Activated CD4-positive, alpha-beta T cell treated with anti-CD3 and anti-CD28 coated beads for 1 hour (primary cell): ENCODE measurements at regions not wholly inside any gene's neighbourhood (a gene's known extent, or its start where the extent isn't known, plus 50 kb on each side); places are given as distances from the start of the nearest gene placed in this dataset.
"Not testable (repeated sequence)": the region's sequence is repeated elsewhere in the genome, so short reads cannot be mapped to it uniquely, and the experiment has no call there.

Experiments used
- DNase-seq: peaks from one replicate; pipeline ENCODE4 v3.0.0-alpha.2; 2020

DNA sequence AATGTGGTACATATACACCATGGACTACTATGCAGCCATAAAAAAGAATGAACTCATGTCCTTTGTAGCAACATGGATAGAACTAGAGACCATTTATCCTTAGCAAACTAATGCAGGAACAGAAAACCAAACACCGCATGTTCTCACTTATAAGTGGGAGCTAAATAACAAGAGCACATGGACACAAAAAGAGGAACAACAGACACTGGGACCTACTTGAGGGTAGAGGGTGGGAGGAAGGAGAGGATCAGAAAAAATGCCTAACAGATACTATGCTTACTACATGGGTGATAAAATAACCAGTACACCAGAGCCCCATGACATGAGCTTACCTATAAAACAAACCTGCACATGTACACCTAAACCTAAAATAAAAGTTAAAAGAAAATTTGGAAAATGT is 82.0 kb upstream of the ADRB2 start:
- not testable (repeated sequence) for DNase-seq

DNA sequence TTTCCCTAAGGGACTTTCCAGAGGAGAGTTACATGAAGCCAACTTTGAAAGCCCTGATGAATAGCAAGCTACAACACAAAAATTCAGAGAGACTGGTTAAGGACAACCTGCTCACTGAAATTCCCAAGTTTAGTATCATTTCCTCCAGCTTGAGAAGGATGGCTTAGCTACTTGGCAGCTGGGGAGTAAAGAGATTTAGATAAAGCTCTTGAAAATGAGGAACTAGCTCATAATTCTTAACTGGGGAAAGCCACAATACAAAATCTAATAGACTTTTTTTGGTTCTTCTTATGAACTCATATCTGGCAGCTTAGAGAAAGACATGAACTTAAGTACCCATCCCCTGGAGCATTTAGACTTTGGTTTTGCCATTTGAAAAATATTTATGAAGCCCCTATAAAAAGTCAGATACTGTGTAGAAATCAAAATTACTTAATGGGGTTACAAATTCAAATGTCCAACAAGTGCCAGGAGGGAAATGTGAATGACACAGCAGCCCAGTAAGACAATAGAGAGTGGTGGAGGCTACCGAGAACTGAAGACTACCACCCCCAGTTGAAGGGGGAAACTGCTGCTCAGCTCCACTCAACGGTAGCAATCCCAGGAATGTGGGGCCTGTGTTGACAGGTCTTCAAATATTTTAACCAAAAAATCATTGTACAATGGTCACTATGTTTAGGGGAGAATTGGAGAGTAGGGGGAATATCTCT is 79.4 kb upstream of the ADRB2 start:
- no peak for DNase-seq

DNA sequence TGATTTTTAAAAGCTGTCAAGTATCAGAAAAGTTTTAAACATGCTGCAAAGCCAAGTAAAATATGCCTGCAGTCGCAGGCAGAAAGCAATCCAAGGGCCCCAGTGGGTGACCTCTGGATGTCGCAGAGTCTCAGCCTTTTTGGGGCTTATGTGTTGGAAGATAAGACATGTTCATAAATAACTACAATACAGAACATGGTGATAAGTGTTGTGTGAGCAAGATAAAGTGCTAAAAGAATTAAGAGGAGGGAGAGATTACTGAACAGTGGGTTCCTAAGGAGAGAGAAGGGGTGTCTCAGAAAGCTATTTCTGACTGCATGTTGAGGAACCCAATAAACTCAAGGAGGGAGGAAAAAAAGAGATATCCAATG is 78.9 kb upstream of the ADRB2 start:
- DNase-seq = no peak

DNA sequence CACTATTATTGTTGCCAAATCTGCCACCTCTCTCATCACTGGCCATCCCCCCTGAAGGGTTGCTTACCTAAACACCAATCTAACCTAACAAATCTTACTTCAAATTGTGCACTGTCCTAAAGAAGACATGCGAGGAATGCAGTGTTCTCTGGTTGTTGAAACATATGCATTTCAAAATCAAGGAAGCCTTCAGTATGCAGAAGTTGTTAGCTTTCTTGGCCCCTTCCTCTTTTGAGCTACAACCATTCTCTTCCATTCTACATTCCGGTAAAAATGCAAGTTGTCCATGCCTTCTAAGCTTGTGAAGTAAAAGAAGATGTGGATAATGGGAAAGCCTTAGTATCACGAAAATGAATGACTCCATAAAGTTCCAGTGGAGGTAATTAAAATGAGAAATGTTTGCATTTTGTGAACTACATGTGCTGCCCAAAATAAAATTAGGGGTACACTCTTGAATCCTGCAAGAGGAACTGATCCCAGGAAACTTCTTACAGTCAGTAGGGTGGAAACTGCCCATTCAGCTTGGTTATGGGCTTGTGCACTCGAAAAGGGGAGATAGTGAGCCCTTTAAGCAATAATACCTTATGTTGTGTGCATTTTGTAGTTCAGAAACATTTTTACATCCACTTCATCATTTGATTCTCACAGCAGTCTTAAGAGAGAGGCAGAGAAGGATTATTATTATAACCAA is 77.6 kb upstream of the ADRB2 start:
- DNase-seq = no peak

DNA sequence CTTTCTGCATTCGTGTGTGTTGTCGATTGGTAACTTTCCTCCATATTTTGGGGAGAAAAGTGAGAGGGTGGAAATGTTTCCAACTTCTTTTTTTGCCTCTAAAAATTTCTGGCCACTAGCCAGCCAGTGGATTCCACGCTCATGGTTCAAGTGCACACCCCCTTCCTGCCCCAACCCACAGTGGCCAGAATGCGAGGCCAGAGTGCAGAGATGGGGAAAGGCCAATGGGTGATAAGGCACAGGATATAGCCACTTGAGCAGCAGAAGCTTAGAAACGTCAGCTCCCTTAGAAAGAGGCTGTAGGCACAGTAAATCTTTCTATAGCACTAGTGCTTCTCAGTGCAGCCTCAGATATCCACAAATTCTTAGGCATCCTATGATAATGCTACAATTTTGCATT is 75.8 kb upstream of the ADRB2 start:
- no peak for DNase-seq

DNA sequence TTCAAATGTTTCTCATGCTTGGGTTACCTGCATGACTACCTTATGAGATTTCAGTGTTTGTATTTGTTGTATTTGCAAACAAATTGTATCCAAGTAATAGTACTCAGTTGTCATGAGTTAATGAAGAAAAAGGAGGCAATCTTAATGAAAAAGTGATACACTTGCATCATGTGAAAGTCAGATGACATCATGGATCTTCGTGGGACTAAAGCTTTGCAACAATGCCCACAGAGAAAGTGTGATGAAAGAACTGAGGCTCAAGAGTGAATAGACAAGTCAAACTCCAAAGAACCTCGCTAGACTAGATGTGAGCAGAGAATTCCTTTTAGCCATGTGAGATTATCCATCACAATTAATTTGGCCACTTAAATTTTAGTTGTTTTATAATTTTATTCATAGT is 75.4 kb upstream of the ADRB2 start:
- DNase-seq = no peak

DNA sequence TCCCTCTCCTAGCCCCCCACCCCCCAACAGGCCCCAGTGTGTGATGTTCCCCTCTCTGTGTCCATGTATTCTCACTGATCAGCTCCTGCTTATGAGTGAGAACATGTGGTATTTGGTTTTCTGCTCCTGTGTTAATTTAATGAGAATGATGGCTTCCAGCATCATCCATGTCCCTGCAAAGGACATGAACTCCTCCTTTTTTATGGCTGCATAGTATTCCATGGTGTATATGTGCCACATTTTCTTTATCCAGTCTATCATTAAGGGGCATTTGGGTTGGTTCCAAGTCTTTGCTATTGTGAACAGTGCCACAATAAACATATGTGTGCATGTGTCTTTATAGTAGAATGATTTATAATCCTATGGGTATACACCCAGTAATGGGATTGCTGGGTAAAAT is 74.0 kb upstream of the ADRB2 start:
- not testable (repeated sequence) for DNase-seq

DNA sequence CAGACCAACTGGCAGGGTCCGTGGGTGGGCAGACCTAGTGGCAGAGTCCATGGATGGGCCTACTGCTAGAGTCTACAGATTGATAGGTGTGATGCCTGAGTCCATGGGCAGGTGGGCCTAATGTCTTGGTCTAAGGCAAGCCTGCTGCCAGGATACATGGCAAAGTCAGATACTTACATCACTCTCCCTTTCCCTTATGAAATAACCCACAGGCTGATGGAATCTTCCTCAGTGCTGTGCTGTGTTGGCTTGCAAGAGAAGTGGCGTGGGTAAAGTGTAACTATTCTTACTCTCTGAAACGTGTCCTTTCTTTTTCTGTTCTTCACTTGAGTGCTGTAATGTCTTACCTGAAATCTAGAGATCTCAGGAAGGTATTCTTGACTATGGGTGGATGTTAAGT is 67.3 kb upstream of the ADRB2 start:
- DNase-seq = no peak

DNA sequence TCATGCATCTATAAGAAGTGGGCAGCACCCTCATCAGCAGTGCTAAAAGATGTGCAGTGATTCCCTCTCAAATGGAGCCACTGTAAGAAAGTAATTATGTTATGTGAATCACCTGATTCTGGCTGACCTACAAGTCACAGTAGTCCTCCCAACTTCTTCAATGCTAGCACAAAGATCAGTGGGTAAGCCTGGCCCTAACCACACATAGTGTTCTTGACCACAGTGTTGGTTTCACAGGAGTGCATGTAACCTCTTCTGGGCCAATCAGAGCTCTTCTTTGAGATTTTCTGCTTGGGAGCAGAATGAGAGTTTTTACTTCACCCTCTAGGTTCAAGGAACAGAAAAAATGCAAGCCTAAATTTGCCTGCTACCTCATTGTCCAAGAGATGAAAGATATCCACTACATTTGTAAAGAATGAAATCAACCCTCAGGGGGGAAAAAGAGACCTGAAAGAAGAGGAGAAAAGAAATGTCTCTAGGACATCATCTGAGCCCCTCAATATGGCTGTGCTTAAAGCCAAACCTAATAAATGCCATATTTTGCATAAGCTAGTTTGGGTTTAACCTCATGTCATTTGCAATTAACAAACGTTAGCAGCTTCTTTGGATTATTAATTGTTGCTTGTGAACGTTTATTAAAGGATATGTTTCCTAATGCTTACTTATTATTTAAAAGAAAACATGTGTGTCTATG is 65.3 kb upstream of the ADRB2 start:
- no peak for DNase-seq

DNA sequence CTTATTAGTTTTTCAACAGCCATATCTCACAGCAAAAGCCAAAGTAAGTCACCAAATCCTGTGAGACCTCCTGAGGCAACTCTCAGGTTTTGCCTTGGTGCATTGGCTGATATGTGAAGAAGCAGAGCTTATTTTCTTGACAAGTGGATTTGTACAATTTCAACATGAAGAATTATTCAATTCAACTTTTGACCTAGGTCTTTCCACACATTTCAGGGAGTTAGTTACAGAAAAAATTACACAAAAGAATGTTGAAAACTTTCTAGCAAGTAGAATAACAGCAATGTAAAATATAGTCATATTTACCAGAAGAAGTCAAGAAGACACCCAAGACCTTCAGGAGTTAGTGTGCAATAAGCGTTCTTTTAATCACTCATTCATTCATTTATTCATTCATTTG is 62.4 kb upstream of the ADRB2 start:
- no peak for DNase-seq

DNA sequence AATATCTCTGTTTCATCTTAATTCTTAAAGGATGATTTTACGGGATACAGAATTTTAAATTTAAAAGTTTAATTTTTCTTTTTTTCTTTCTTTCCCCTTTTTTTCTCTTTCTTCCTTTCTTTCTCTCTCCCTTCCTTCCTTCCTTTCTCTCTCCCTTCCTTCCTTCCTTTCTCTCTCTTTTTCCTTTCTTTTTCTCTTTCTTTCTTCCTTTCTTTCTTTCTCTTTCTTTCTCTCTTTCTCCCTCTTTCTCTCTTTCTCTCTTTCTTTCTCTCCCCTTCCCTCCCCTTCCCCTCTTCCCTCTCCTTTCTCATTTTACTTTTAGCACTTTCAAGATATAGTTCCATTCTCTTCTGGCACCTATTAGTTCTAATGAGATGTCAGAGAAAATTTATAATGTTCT is 61.4 kb upstream of the ADRB2 start:
- DNase-seq = no peak

DNA sequence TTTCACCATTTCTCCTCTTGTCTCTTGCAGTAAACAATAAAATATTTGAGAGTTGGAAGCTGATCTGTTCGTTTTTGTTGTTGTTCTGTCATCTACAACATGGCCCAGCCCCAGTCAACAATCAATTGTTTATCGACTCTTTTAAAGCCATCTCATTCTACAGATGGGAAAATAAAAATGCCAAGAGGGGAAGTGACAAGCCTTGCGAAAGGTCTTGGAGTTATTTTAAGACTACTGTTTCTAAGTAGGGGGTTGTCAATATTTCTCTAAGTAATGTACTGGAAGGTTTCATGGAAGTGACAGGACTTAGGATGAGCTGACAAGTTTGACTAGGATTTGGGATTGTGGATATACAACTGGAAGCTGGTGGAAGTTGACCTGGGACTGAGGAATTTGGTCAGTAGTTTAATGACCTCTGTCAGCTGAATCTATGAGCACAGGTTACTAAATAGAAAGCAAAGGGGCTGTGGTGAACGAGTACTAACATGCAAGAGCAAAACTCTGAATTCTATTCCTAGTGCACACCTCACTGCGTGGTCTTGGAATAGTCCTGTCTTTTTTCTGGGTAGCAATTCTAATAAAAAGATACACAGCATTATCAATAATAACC is 57.5 kb upstream of the ADRB2 start:
- DNase-seq = no peak

DNA sequence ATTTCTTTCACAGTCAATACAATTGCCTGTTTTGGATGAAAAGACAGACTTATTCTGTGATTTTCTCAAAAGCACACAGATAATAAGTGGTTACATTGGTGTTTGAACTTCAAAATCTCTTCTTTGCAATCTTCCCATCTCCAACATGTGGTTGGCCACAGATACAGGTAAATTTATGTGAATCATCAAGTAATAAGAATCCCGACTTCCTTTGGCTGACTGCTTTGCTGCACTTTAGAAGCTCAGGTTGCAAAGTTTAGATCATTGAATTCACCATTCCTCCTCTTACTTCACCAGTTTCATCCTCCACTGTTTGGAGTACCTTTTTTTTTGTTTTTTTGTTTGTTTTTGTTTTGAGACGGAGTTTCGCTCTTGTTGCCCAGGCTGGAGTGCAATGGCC is 56.5 kb upstream of the ADRB2 start:
- DNase-seq = no peak

DNA sequence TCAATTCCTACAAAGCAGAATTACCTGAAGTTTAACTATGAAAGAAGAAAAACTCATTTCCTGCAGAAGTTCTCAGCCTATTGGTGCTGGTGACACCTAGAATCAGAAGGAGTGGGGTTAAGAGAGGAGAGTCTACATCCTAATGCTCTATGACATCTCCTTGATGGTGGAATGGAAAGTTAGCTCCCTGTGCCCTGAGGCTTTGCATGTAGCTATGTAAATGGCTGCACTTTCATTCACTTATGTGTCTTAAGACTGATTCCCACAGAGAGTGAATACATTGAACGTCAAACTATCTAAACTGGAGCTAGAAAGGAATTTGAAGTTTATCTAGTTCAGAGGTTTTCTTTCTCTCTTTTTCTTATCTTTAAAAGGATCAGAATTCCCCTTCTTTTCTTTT is 52.1 kb upstream of the ADRB2 start:
- no peak for DNase-seq

DNA sequence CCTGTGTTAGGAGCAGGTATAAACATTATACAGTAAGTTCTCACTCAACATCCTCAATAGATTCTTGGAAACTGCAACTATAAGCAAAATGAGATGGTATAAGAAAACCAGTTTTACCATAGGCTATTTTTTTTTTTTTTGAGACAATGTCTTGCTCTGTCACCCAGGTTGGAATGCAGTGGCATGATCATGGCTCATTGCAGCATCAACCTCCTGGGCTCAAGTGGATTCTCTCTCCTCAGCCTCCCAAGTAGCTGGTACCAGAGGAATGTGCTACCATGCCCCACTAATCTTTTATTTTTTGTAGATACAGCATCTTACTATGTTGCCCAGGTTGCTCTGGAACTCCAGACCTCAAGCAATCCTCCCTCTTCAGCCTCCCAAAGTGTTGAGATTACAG is 50.1 kb upstream of the ADRB2 start:
- DNase-seq = no peak
